C4-2B (cell line): ENCODE measurements at regions not wholly inside any gene's neighbourhood (a gene's known extent, or its start where the extent isn't known, plus 50 kb on each side); places are given as distances from the start of the nearest gene placed in this dataset.

Source experiments
- CTCF ChIP-seq: fragments of 450-650 bp; conservative IDR thresholded peaks from 2 replicates; pipeline ENCODE4 v1.5.1; 2017; ENCODE audit warnings: mild to moderate bottlenecking
- ZFX ChIP-seq: fragments of 450-650 bp; IDR thresholded peaks from 2 replicates; pipeline ENCODE4 v1.6.1; 2017

- TF ChIP-seq CTCF (no peak), ZFX (no peak)
Measured at GRCh38 chr12:105912882-105913678, 225.7 kb downstream of the NUAK1 start.
